ENCODE measurements at regions not wholly inside any gene's neighbourhood (a gene's known extent, or its start where the extent isn't known, plus 50 kb on each side); places are given as distances from the start of the nearest gene placed in this dataset.

GRCh38 chr13:71285700-71286099 lies 581.3 kb downstream of the DACH1 start:
- no peak overlapping the region for H3K9ac ChIP-seq (ENCODE audit: control insufficient read depth, extremely low read depth, insufficient read depth, low read length)
- no peaks in the 10 kb centered on the region for H3K4me1 ChIP-seq (ENCODE audit: control insufficient read depth, extremely low read depth, insufficient read depth, low read length)
- H3K27ac ChIP-seq (ENCODE audit: control insufficient read depth, insufficient read depth, low read length) = no peak overlapping the region
- FAIRE-seq (no peak), DNase-seq (ENCODE audit: low read depth, low spot score) (no peak)
- dilution Hi-C loops (cut with MboI; ENCODE audit: extremely low pct_ligation_motif_present, low sequenced_read_pairs) = no loop called here
- H3K9me1 ChIP-seq (ENCODE audit: control insufficient read depth, extremely low read depth, insufficient read depth, low read length) = no peaks in the 10 kb centered on the region
- H3K36me3 ChIP-seq (ENCODE audit: control insufficient read depth in 2 of 2, extremely low read depth in 1 of 2, insufficient read depth in 2 of 2, low read length in 2 of 2) = no peaks in the 10 kb centered on the region
- no peak overlapping the region for H3K4me3 ChIP-seq (ENCODE audit: control insufficient read depth in 2 of 3, extremely low read depth in 1 of 3, insufficient read depth in 2 of 3, low read depth in 1 of 3, low read length in 3 of 3)
- no peaks in the 10 kb centered on the region for H3K9me3 ChIP-seq (ENCODE audit: control insufficient read depth, low read depth, low read length)
- no peak overlapping the region for H2AFZ ChIP-seq (ENCODE audit: control insufficient read depth, low read length)
- no peaks in the 10 kb centered on the region for H3K79me2 ChIP-seq (ENCODE audit: control insufficient read depth, insufficient read depth, low read length)
- H3K27me3 ChIP-seq (ENCODE audit: control insufficient read depth, extremely low read depth, insufficient read depth, low read length) = no peaks in the 10 kb centered on the region
- TF ChIP-seq EZH2 (IDR thresholded peaks at IDR 0.05; ENCODE audit: low read length) = no peak
- no peak for TF ChIP-seq CTCF (optimal IDR thresholded peaks at IDR 0.05 in 1 of 3, IDR thresholded peaks at IDR 0.05 in 1 of 3, conservative IDR thresholded peaks at IDR 0.05 in 1 of 3; ENCODE audit: extremely low read depth in 1 of 3, insufficient read depth in 2 of 3, low read length in 3 of 3)
- no peaks in the 10 kb centered on the region for H4K20me1 ChIP-seq (ENCODE audit: control insufficient read depth, extremely low read depth, insufficient read depth, low read length)
- H3K4me2 ChIP-seq (ENCODE audit: control insufficient read depth, extremely low read depth, insufficient read depth, low read depth, low read length) = no peak overlapping the region

GRCh38 chr13:71278512-71278911 lies 588.5 kb downstream of the DACH1 start:
- dilution Hi-C loops (cut with MboI; ENCODE audit: extremely low pct_ligation_motif_present, low sequenced_read_pairs) = no loop called here
- Histone ChIP-seq H3K9me3 (ENCODE audit: control insufficient read depth, low read depth, low read length) (no peaks in the 10 kb centered on the region), H3K36me3 (ENCODE audit: control insufficient read depth in 2 of 2, extremely low read depth in 1 of 2, insufficient read depth in 2 of 2, low read length in 2 of 2) (no peaks in the 10 kb centered on the region), H2AFZ (ENCODE audit: control insufficient read depth, low read length) (no peak overlapping the region), H3K9ac (ENCODE audit: control insufficient read depth, extremely low read depth, insufficient read depth, low read length) (no peak overlapping the region), H3K4me1 (ENCODE audit: control insufficient read depth, extremely low read depth, insufficient read depth, low read length) (no peaks in the 10 kb centered on the region), H3K4me2 (ENCODE audit: control insufficient read depth, extremely low read depth, insufficient read depth, low read depth, low read length) (no peak overlapping the region), H3K27me3 (ENCODE audit: control insufficient read depth, extremely low read depth, insufficient read depth, low read length) (no peaks in the 10 kb centered on the region), H3K79me2 (ENCODE audit: control insufficient read depth, insufficient read depth, low read length) (no peaks in the 10 kb centered on the region), H4K20me1 (ENCODE audit: control insufficient read depth, extremely low read depth, insufficient read depth, low read length) (no peaks in the 10 kb centered on the region), H3K9me1 (ENCODE audit: control insufficient read depth, extremely low read depth, insufficient read depth, low read length) (no peaks in the 10 kb centered on the region), H3K27ac (ENCODE audit: control insufficient read depth, insufficient read depth, low read length) (no peak overlapping the region), H3K4me3 (ENCODE audit: control insufficient read depth in 2 of 3, extremely low read depth in 1 of 3, insufficient read depth in 2 of 3, low read depth in 1 of 3, low read length in 3 of 3) (no peak overlapping the region)
- DNase-seq (ENCODE audit: low read depth, low spot score) (no peak), FAIRE-seq (no peak)
- TF ChIP-seq EZH2 (IDR thresholded peaks at IDR 0.05; ENCODE audit: low read length) (no peak), CTCF (optimal IDR thresholded peaks at IDR 0.05 in 1 of 3, IDR thresholded peaks at IDR 0.05 in 1 of 3, conservative IDR thresholded peaks at IDR 0.05 in 1 of 3; ENCODE audit: extremely low read depth in 1 of 3, insufficient read depth in 2 of 3, low read length in 3 of 3) (no peak)
